ENCODE measurements at regions not wholly inside any gene's neighbourhood (a gene's known extent, or its start where the extent isn't known, plus 50 kb on each side); places are given as distances from the start of the nearest gene placed in this dataset.
A peak's percentile ranks its signal among the peaks of the same experiment; 100 is the strongest.

DNA sequence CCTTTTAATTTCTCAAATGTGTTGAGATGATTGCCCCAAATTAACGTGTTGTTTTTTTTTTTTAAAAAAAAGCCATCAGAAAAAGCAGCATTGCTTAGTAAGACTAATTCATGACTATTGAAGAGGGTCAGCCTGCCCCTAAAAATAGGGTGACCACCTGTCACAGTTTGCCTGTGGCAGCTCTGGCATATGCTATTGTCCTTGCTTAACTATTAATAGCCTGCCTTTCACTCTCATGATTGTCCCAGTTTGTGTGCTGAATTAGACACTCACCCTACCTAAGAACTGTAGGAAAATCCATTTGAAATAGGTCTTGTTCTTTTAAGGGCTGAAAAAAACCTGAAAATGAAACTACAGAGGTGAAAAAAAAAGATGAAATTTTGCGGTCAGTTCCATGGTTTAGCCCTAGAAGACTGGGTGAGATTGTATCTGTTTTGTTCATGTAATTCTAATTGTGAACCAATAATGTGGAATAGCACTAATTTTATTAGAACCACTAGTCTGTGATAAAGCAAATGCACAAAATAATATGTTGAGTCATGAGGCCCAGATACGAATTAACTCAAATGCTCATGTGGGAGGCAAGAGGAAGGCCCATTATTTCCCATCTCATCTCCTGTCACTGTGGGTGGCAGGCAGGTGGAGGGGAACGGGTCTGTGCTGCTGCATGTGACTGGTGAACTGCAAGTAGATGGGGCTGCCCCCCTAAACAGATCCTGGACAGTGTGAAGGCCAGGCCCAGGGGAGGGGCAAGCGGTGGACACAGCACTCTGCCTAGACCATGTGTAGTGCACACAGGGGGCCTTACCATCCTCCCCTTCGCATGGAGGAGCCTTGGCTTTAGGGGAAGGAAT is 265.4 kb upstream of the NFE2L3 start:
- no peak for DNase-seq
- Mint-ChIP-seq H3K27me3 (peaks cover 54% of the 10 kb centered on the region), H3K27ac (peak overlapping the region in 1 of 2 donors; percentile 27), H3K4me1 (peaks cover 7% of the 10 kb centered on the region), H3K9me3 (no peaks in the 10 kb centered on the region), H3K4me3 (no peak overlapping the region)
- ATAC-seq, result no peak

DNA sequence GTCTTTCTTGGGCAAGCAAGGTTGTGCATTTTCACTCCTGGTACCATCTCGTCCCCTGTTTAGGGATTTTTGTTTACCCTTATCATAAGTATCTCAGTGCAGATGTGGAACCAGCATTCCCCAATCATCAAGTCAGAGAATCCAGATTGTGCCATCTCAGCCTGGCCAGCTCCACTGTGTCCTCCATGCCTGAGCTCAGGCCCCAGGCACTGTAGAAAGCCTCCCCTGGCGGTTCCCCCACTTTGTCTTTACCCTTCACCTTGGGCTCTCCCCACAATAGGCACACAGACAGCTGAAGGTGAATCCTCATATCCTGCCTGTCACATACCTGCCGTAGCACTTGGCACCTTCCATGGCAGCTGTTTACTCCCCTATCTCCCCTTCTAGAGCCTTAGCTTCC is 264.7 kb upstream of the NFE2L3 start:
- peaks cover 51% of the 10 kb centered on the region for H3K27me3 Mint-ChIP-seq

DNA sequence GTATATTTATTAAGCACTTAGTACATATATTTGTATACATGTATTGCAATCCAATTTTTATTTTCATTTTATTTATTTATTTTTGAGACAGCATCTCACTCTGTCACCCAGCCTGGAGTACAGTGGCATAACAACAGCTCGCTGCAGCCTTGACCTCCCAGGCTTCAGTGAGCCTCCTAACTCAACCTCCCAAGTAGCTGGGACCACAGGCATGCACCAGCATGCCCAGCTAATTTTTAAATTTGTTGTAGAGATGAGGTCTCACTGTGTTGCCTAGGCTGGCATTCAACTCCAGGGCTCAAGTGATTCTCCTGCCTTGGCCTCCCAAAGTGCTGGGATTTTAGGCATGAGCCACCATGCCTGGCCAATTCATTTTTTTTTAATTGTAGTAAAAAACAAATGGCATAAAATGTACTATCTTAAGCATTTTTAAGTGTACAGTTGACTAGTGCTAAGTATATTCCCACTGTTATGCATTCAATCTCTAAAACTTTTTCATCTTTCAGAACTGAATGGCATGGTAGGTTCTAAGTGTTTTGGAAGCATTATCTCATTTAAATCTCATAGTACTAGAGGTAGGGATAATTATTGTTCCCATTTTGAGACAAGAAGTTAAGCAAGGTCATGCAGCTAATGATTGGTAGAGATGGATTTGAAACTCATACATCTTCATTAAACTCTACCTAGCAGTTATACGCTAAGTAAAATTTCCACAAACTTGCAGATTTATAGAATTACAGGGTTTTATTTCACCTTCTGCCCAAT is 264.0 kb upstream of the NFE2L3 start:
- Mint-ChIP-seq H3K27ac (no peak overlapping the region), H3K9me3 (no peaks in the 10 kb centered on the region), H3K4me1 (peaks cover 10% of the 10 kb centered on the region), H3K4me3 (no peak overlapping the region), H3K27me3 (peaks cover 44% of the 10 kb centered on the region)
- ATAC-seq (no peak), DNase-seq (no peak)

More for the DNA sequence above, 264.7 kb upstream of the NFE2L3 start:
- ATAC-seq (no peak), DNase-seq (no peak)
- Mint-ChIP-seq H3K27ac (no peak overlapping the region), H3K9me3 (no peaks in the 10 kb centered on the region), H3K4me3 (no peak overlapping the region), H3K4me1 (peaks cover 7% of the 10 kb centered on the region)

DNA sequence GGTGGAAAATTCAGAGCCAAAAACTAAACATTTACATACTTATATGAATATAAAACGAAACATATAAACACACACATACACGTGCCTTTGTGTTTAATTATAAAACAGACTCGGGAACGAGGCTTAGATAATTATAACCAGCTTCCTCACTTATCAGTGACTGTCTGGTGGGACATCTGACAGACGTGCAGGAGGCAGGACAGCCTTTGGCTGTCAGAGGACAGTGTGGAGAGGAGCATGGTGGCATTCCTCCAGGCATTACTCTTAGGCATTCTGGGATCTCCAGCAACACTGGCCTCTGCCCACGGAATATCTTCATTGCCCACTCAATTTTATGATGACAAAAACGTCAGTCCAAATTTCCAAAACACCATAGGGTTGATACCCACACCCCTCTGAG is 262.2 kb upstream of the NFE2L3 start:
- Mint-ChIP-seq H3K27ac (no peak overlapping the region), H3K4me1 (peaks cover 27% of the 10 kb centered on the region), H3K27me3 (peaks cover 26% of the 10 kb centered on the region)

DNA sequence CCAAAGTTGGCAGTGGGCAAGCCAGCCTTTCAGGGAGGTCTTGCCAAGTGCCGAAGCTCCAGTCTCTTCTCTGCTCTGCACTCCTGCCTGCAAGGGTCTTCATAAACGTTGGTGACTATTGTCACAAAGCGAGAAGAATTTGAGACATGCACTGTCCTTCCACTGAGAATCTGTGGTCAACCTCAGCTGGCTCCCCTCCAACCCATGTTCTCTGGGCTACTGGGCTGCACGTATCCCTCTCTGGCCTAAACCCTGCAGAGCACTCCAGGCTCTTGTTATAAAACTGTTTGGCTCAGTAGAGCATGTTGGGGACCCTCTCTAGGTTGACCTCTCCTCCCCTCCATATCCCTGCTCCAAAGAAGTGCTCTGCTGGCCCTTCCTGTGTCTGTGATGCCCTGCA is 260.4 kb upstream of the NFE2L3 start:
- H3K4me3 Mint-ChIP-seq, result no peak overlapping the region
- DNase-seq (no peak), ATAC-seq (no peak)
- H3K27ac Mint-ChIP-seq, result no peak overlapping the region
- H3K27me3 Mint-ChIP-seq, result peaks cover 29% of the 10 kb centered on the region
- H3K9me3 Mint-ChIP-seq, result no peaks in the 10 kb centered on the region
- H3K4me1 Mint-ChIP-seq, result peaks cover 37% of the 10 kb centered on the region

More for the DNA sequence above, 262.2 kb upstream of the NFE2L3 start:
- DNase-seq (no peak), ATAC-seq (no peak)
- H3K9me3 Mint-ChIP-seq, result no peaks in the 10 kb centered on the region
- no peak overlapping the region for H3K4me3 Mint-ChIP-seq

DNA sequence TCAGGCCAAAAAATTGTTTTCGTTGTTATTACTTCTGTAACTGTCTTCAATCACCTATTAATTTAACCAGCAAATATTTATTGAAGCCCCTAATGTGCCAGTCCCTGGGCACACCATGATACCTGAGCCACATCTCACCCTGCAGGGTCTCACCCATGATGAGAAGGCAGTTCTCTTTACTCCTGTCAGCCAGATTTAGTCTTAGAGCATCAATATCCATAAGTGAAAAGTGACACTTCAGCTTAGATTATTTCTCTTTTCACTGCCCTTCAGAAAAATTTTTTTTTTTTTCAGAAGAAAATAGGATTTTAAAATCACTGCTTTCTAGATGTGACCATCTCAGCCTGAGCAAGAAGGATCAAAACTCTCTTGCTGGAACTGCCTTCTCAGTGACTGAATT is 258.6 kb upstream of the NFE2L3 start:
- peaks cover 41% of the 10 kb centered on the region for H3K4me1 Mint-ChIP-seq
- H3K27ac Mint-ChIP-seq, result no peak overlapping the region
- H3K4me3 Mint-ChIP-seq, result peak overlapping the region; percentile 85 to 86
- no peak for ATAC-seq
- DNase-seq, result no peak
- H3K9me3 Mint-ChIP-seq, result no peaks in the 10 kb centered on the region
- peaks cover 35% of the 10 kb centered on the region for H3K27me3 Mint-ChIP-seq

DNA sequence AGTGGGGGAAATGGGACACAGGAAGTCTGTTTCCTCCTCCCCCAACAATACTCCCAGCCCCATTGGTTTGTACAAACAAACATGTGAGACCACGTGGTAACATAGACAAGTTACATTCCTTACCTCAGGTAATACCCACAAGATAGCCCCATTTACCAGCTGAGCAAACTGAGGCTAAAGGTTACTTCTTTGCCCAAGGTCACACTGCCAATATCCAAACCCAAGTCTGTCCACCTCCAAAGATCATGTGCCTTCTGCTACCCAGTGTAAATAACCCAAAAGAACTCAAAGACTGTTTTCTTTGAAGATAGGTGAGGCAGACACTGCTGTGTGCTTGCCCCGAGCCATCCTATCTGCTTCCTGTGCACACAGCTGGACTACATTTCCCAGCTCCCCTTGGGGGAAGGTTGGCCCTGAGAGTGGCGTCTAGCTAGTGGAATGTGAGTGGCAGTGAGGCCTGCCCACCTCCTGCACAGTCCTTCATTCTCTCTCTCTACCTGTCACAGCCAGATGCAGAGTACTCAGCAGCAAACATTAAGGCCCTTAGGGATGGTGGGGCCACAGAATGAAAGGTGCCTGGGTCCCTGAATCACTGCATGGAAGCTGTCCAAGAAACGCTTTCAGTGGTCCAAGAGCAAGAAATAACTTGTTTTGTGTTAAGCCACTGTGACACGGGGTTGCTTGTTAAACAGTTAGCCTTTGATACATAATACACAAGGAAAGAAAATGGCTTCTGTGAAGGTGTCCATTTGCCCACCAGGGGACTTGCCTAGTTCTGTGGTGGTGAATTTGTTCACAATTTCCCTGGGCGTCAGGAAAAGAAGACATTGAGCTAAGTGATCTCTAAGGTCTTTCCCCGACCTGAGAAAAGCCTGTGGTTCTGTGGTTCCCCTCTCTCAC is 257.7 kb upstream of the NFE2L3 start:
- H3K9me3 Mint-ChIP-seq, result no peaks in the 10 kb centered on the region
- DNase-seq, result peak; percentile 18 to 21
- peaks cover 41% of the 10 kb centered on the region for H3K4me1 Mint-ChIP-seq
- no peak overlapping the region for H3K27ac Mint-ChIP-seq
- H3K27me3 Mint-ChIP-seq, result peaks cover 31% of the 10 kb centered on the region
- H3K4me3 Mint-ChIP-seq, result peak overlapping the region; percentile 70 to 74
- ATAC-seq, result peak; percentile 47

DNA sequence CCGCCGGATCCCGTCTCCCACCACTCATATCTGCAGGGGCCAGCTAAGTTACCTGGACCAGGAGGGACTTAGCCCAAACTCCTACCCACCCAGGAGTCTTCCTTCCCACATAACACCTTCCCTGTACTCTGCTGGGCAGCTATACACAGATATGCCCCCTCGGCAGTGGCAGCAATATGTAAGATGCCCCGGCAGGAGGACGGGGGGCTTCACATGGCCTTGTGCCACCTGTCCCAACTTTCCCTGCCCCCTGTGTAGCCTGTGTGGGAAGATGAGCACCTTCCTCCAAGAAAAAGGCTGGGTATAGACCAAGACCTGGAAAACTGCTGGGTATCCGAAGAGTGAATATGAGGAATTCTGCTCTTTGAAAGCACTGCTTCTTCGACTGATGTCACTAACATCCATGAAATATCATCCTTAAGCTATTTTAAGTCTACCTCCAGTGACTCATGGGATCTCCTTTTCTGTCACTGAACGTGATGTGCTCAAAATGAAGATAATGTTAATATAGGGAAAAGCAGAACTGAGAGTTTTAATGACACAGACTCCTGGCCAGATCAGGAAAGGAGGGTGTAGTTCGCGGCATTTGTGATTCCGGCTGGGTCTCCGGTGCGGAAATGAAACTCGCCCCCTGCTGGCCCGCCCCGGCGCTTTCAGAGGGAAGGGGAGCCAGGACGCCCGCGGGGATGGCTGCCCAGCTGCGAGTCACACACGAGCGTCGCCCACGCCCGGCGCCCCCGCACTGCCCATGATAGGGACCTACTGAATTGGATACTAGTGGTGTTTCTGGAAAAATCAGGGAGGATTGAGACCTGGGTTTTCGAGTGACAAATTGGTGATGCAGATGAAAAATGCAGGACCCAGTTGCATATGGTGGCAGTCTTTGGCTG is 256.9 kb upstream of the NFE2L3 start:
- H3K27ac Mint-ChIP-seq, result no peak overlapping the region
- ATAC-seq (peak; percentile 80), DNase-seq (peak; percentile 57 to 69)
- peak overlapping the region; percentile 70 to 74 for H3K4me3 Mint-ChIP-seq
- H3K4me1 Mint-ChIP-seq, result peaks cover 41% of the 10 kb centered on the region
- H3K9me3 Mint-ChIP-seq, result no peaks in the 10 kb centered on the region
- peaks cover 22% of the 10 kb centered on the region for H3K27me3 Mint-ChIP-seq

DNA sequence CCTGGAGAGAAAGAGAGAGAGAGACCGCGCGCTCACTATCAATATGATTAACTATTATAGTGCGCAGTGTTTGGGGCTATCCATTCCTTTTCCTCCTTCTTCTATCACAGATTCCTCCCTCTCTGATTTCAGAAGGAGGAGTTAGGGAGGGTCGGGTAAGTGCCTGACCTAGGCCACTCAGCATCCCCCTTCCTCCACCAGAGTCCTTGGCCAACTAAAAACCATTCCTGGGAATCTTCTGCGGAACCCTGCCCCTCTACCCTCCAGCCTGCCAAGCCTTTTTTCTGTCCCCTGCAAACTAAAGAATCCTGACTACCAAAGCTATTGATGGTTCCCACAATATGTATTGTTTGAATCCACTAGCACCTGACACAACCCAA is 256.2 kb upstream of the NFE2L3 start:
- peak; percentile 26 for ATAC-seq
- peak overlapping the region; percentile 70 to 74 for H3K4me3 Mint-ChIP-seq

DNA sequence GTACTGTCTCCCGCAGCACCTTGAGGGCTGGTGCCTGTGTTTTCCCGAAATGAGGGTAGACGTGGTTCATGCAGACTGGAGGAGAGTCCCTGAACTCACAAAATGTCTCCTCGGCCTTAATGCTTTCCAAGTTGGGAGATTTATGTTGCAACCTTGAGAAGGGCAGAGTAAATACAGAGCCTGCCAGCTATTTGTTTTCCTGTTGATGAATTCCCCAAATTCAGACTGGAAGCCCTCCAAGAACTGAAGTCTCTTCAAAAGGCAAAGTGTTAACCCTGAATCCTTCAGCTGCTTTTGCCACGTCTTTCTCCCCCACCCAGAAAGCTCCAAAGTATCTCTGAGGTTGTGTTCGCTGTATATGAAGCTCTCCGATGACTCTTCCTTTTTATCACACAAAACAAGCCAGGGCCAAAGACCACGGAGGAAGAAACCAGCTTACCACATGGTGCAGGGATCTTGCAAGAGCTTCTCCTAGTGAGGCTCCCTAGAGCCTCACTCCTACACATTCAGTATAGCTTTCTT is 254.7 kb upstream of the NFE2L3 start:
- H3K4me3 Mint-ChIP-seq, result no peak overlapping the region
- DNase-seq, result no peak
- H3K9me3 Mint-ChIP-seq, result no peaks in the 10 kb centered on the region
- no peak for ATAC-seq
- peaks cover 19% of the 10 kb centered on the region for H3K27me3 Mint-ChIP-seq
- no peak overlapping the region for H3K27ac Mint-ChIP-seq
- H3K4me1 Mint-ChIP-seq, result peaks cover 41% of the 10 kb centered on the region

More for the DNA sequence above, 256.2 kb upstream of the NFE2L3 start:
- peaks cover 19% of the 10 kb centered on the region for H3K27me3 Mint-ChIP-seq
- DNase-seq, result no peak
- peaks cover 41% of the 10 kb centered on the region for H3K4me1 Mint-ChIP-seq
- no peak overlapping the region for H3K27ac Mint-ChIP-seq
- H3K9me3 Mint-ChIP-seq, result no peaks in the 10 kb centered on the region

DNA sequence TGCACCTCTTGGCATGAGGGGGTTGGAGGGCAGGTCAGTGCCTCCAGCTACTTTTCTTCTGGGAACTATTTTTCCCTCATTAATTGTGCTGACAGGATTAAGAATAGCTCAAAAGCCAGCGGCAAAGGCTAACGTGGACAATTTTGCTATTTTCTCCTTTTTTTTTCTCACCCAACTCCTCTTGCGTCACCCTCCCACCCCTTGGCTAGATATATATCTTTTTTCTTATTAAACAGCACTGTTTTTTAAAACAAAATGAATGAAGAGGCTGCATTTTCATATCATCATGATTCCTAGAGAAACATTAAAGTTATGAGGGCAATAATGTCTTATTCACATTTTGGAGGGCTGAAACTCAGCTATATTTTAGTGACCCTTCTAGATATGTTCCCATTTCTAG is 251.8 kb upstream of the NFE2L3 start:
- no peak for DNase-seq
- H3K27me3 Mint-ChIP-seq, result peaks cover 17% of the 10 kb centered on the region
- no peak for ATAC-seq
- H3K27ac Mint-ChIP-seq, result no peak overlapping the region
- H3K4me3 Mint-ChIP-seq, result no peak overlapping the region
- peaks cover 15% of the 10 kb centered on the region for H3K4me1 Mint-ChIP-seq
- H3K9me3 Mint-ChIP-seq, result no peaks in the 10 kb centered on the region

DNA sequence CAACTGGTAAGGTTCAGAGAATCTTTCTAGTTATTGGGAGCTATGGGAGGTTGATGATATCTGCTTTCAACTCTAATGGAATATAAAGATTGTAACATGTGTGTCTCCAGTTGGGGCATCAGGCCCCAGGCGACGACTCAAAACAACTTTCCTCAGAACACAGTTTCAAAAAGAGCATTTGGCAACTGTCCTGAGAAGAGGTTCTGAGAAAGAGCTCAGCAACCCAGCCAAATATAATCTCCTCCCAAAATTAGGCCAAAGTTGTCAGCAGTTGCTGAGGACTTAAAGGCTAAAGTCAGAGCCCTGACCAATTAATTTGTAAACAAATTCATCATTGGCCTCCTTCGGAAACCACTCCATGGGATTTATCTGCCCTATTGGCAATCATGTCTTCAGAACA is 251.1 kb upstream of the NFE2L3 start:
- H3K27ac Mint-ChIP-seq, result no peak overlapping the region
- peaks cover 11% of the 10 kb centered on the region for H3K27me3 Mint-ChIP-seq
- no peaks in the 10 kb centered on the region for H3K9me3 Mint-ChIP-seq
- H3K4me1 Mint-ChIP-seq, result peaks cover 14% of the 10 kb centered on the region
- no peak overlapping the region for H3K4me3 Mint-ChIP-seq
- DNase-seq (no peak), ATAC-seq (no peak)

DNA sequence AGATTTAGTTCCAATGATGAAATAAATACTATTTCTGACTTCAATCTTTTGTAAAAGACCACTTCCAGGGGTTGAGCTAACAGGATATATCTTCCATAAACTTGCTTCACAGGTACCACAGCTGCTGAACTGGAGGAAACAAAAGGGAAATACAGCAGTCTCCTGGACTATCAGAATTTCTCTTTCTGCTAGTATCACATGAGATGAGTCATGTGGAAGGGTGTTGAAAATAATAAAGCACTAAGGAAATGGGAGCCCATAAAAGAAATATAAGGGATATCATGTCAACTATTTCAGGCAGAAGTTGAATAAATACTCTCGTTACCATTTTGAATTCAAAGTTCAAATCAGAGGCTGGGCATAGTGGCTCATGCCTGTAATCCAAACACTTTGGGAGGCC is 250.3 kb upstream of the NFE2L3 start:
- Mint-ChIP-seq H3K27me3 (peaks cover 7% of the 10 kb centered on the region), H3K4me3 (no peak overlapping the region), H3K9me3 (no peaks in the 10 kb centered on the region), H3K4me1 (peaks cover 15% of the 10 kb centered on the region), H3K27ac (no peak overlapping the region)
- ATAC-seq (no peak), DNase-seq (no peak)

DNA sequence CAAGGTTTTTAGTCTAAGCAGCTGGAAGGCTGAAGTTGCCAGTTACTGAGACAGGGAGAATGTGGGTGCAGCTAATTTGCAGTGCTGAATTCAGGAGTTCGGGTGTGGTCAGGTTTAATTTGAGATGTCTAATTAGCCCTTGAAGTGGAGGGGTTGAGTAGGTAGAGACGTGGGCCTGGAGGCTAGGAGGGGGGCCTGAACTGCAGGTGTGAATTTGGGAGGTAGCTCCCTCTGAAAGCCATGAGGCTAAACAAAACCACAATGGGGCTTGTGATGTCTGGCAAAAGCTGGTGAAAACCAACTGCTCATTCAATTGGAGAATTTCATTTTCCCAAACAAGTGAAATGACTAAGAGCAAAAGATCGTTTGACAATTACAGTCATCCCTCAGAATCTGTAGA is 246.0 kb upstream of the NFE2L3 start:
- DNase-seq (no peak), ATAC-seq (no peak)
- Mint-ChIP-seq H3K9me3 (no peaks in the 10 kb centered on the region), H3K27me3 (no peaks in the 10 kb centered on the region), H3K4me3 (no peak overlapping the region), H3K27ac (no peak overlapping the region), H3K4me1 (peaks cover 8% of the 10 kb centered on the region)
